GM18520 (cell line): ENCODE measurements at regions not wholly inside any gene's neighbourhood (a gene's known extent, or its start where the extent isn't known, plus 50 kb on each side); places are given as distances from the start of the nearest gene placed in this dataset.

Experiments
- ATAC-seq: cut with Tn5 transposase; IDR thresholded peaks from one replicate; pipeline ENCODE4 v1.9.1; 2021; ENCODE audit not compliant: unreplicated experiment

GRCh38 chr2:183607995-183608394 lies 483.8 kb downstream of the NUP35 start:
- ATAC-seq: no peak

GRCh38 chr2:183608747-183609146 lies 484.5 kb downstream of the NUP35 start:
- no peak for ATAC-seq

GRCh38 chr2:183610724-183611123 lies 486.5 kb downstream of the NUP35 start:
- ATAC-seq: no peak

- ATAC-seq: no peak
These were observed 490.7 kb downstream of the NUP35 start for GRCh38 chr2:183614799-183615435.

GRCh38 chr2:183623227-183623626 lies 499.0 kb downstream of the NUP35 start:
- no peak for ATAC-seq

GRCh38 chr2:183630964-183631363 lies 506.7 kb downstream of the NUP35 start:
- ATAC-seq: no peak

GRCh38 chr2:183656121-183656520 lies 531.9 kb downstream of the NUP35 start:
- no peak for ATAC-seq

GRCh38 chr2:183665425-183665824 lies 541.2 kb downstream of the NUP35 start:
- ATAC-seq: no peak

- ATAC-seq: no peak
These were observed 541.8 kb downstream of the NUP35 start for GRCh38 chr2:183666031-183666430.

- ATAC-seq: no peak
These were observed 547.0 kb downstream of the NUP35 start for GRCh38 chr2:183671233-183671632.

GRCh38 chr2:183678908-183679307 lies 554.7 kb downstream of the NUP35 start:
- no peak for ATAC-seq

GRCh38 chr2:183680573-183680972 lies 556.3 kb downstream of the NUP35 start:
- no peak for ATAC-seq

- ATAC-seq: no peak
These were observed 560.4 kb downstream of the NUP35 start for GRCh38 chr2:183684686-183685085.

GRCh38 chr2:183696028-183696427 lies 571.8 kb downstream of the NUP35 start:
- no peak for ATAC-seq

GRCh38 chr2:183709829-183710228 lies 585.6 kb downstream of the NUP35 start:
- ATAC-seq: no peak

- ATAC-seq: no peak
These were observed 594.0 kb downstream of the NUP35 start for GRCh38 chr2:183718246-183718645.

- ATAC-seq: no peak
These were observed 599.0 kb downstream of the NUP35 start for GRCh38 chr2:183723278-183723677.

GRCh38 chr2:183729380-183729779 lies 605.1 kb downstream of the NUP35 start:
- no peak for ATAC-seq

- no peak for ATAC-seq
These were observed 616.0 kb downstream of the NUP35 start for GRCh38 chr2:183740241-183740640.

- no peak for ATAC-seq
These were observed 628.3 kb downstream of the NUP35 start for GRCh38 chr2:183752571-183752970.

- no peak for ATAC-seq
These were observed 634.8 kb downstream of the NUP35 start for GRCh38 chr2:183759033-183759432.

- ATAC-seq: no peak
These were observed 649.5 kb downstream of the NUP35 start for GRCh38 chr2:183773775-183774174.

- ATAC-seq: no peak
These were observed 655.8 kb downstream of the NUP35 start for GRCh38 chr2:183780072-183780471.
